GM12865 (cell line): ENCODE measurements at regions not wholly inside any gene's neighbourhood (a gene's known extent, or its start where the extent isn't known, plus 50 kb on each side); places are given as distances from the start of the nearest gene placed in this dataset.

Experiments used
- DNase-seq: peaks from one replicate; pipeline ENCODE4 v3.0.0; 2010; ENCODE audit warnings: low read depth
- H3K4me3 ChIP-seq: 2 replicates; pipeline ENCODE4 v1.5.1; 2011; ENCODE audit warnings: mild to moderate bottlenecking, low read depth, low read length, control low read depth
- CTCF ChIP-seq: IDR thresholded peaks from 2 replicates; pipeline ENCODE4 v1.5.1; 2011; ENCODE audit warnings: low read length, control low read depth, low read depth, inconsistent platforms; ENCODE audit not compliant: insufficient read depth; ENCODE audit errors: missing control alignments

- DNase-seq: no peak
- no peak overlapping the region for H3K4me3 ChIP-seq
- TF ChIP-seq CTCF: no peak
Measured at GRCh38 chr2:204432196-204432595, 113.1 kb upstream of the PARD3B start.

GRCh38 chr2:204434660-204435462 is 110.4 kb upstream of the PARD3B start:
- no peak overlapping the region for H3K4me3 ChIP-seq
- DNase-seq: no peak
- TF ChIP-seq CTCF: no peak

- no peak for DNase-seq
- no peak overlapping the region for H3K4me3 ChIP-seq
- TF ChIP-seq CTCF: no peak
Measured at GRCh38 chr2:204436230-204436629, 109.0 kb upstream of the PARD3B start.

- no peak for DNase-seq
- TF ChIP-seq CTCF: no peak
- no peak overlapping the region for H3K4me3 ChIP-seq
Measured at GRCh38 chr2:204437408-204437807, 107.9 kb upstream of the PARD3B start.

GRCh38 chr2:204437815-204438756 is 107.2 kb upstream of the PARD3B start:
- H3K4me3 ChIP-seq: no peak overlapping the region
- TF ChIP-seq CTCF: no peak
- DNase-seq: no peak

GRCh38 chr2:204441316-204441715 is 104.0 kb upstream of the PARD3B start:
- H3K4me3 ChIP-seq: no peak overlapping the region
- no peak for DNase-seq
- TF ChIP-seq CTCF: no peak
